Parathyroid adenoma (tissue), 2 donors: ENCODE measurements at regions not wholly inside any gene's neighbourhood (a gene's known extent, or its start where the extent isn't known, plus 50 kb on each side); places are given as distances from the start of the nearest gene placed in this dataset.

Source experiments
- H2AFZ ChIP-seq: fragments of 300-600 bp; sonication (generic); one replicate; pipeline ENCODE4 v1.7.0; 2017; ENCODE audit warnings: antibody characterized with exemption, mild to moderate bottlenecking
- H3K27ac ChIP-seq: fragments of 300-600 bp; sonication (generic); one replicate; pipeline ENCODE4 v1.7.0; 2017
- H3K27me3 ChIP-seq: fragments of 300-600 bp; sonication (generic); one replicate; pipeline ENCODE4 v1.7.0; 2017; ENCODE audit warnings: low read length; ENCODE audit not compliant: control insufficient read depth, insufficient read depth
- H3K36me3 ChIP-seq: fragments of 300-600 bp; sonication (generic); one replicate; pipeline ENCODE4 v1.7.0; 2017; ENCODE audit warnings: low read length; ENCODE audit not compliant: control insufficient read depth, insufficient read depth
- H3K4me1 ChIP-seq: fragments of 300-600 bp; sonication (generic); one replicate; pipeline ENCODE4 v1.7.0; 2017; ENCODE audit warnings: control low read depth
- H3K4me2 ChIP-seq: fragments of 300-600 bp; sonication (generic); one replicate; pipeline ENCODE4 v1.7.0; 2017; ENCODE audit warnings: low read length
- H3K4me3 ChIP-seq: fragments of 300-600 bp; sonication (generic); one replicate; pipeline ENCODE4 v1.7.0; 2017; ENCODE audit warnings: low read depth, low read length
- H3K79me2 ChIP-seq: fragments of 300-600 bp; sonication (generic); one replicate; pipeline ENCODE4 v1.7.0; 2017; ENCODE audit warnings: control low read depth
- H3K9ac ChIP-seq: fragments of 300-600 bp; sonication (generic); one replicate; pipeline ENCODE4 v1.7.0; 2017; ENCODE audit warnings: mild to moderate bottlenecking
- H3K9me3 ChIP-seq: fragments of 300-600 bp; sonication (generic); one replicate; pipeline ENCODE4 v1.7.0; 2017; ENCODE audit warnings: low read length; ENCODE audit not compliant: control insufficient read depth
- CTCF ChIP-seq: fragments of 300-600 bp; sonication (generic); IDR thresholded peaks from one replicate; pipeline ENCODE4 v1.7.0; 2017; ENCODE audit warnings: antibody characterized with exemption, mild to moderate bottlenecking
- donor health status: primary hyperparathyroidism.

GRCh38 chr18:24975496-24976372 lies 376.2 kb downstream of the ZNF521 start:
- Histone ChIP-seq H3K9ac (no peak overlapping the region), H3K79me2 (no peaks in the 10 kb centered on the region), H3K4me1 (no peaks in the 10 kb centered on the region), H3K27ac (no peak overlapping the region), H3K27me3 (no peaks in the 10 kb centered on the region), H3K4me3 (no peak overlapping the region), H2AFZ (no peak overlapping the region), H3K9me3 (no peaks in the 10 kb centered on the region), H3K4me2 (no peak overlapping the region), H3K36me3 (no peaks in the 10 kb centered on the region)
- no peak for TF ChIP-seq CTCF

- no peak overlapping the region for H3K9ac ChIP-seq
Observed at GRCh38 chr18:24976502-24976901, 375.5 kb downstream of the ZNF521 start.

GRCh38 chr18:24979235-24979634 lies 372.7 kb downstream of the ZNF521 start:
- no peak for TF ChIP-seq CTCF

More at GRCh38 chr18:24976502-24976901, 375.5 kb downstream of the ZNF521 start:
- H3K27ac ChIP-seq = no peak overlapping the region
- H3K4me1 ChIP-seq = no peaks in the 10 kb centered on the region
- no peaks in the 10 kb centered on the region for H3K9me3 ChIP-seq
- no peak overlapping the region for H3K4me3 ChIP-seq
- no peak overlapping the region for H3K4me2 ChIP-seq
- no peak overlapping the region for H2AFZ ChIP-seq
- H3K79me2 ChIP-seq = no peaks in the 10 kb centered on the region
- no peaks in the 10 kb centered on the region for H3K27me3 ChIP-seq
- H3K36me3 ChIP-seq = no peaks in the 10 kb centered on the region
- TF ChIP-seq CTCF = no peak

GRCh38 chr18:24982831-24983230 lies 369.1 kb downstream of the ZNF521 start:
- Histone ChIP-seq H2AFZ (no peak overlapping the region), H3K36me3 (no peaks in the 10 kb centered on the region), H3K4me3 (no peak overlapping the region), H3K4me1 (no peaks in the 10 kb centered on the region), H3K27me3 (no peaks in the 10 kb centered on the region), H3K79me2 (no peaks in the 10 kb centered on the region), H3K9ac (no peak overlapping the region), H3K27ac (no peak overlapping the region), H3K9me3 (no peaks in the 10 kb centered on the region), H3K4me2 (no peak overlapping the region)
- no peak for TF ChIP-seq CTCF

More at GRCh38 chr18:24979235-24979634, 372.7 kb downstream of the ZNF521 start:
- H3K27me3 ChIP-seq = no peaks in the 10 kb centered on the region
- no peak overlapping the region for H2AFZ ChIP-seq
- H3K36me3 ChIP-seq = no peaks in the 10 kb centered on the region
- no peak overlapping the region for H3K9ac ChIP-seq
- no peaks in the 10 kb centered on the region for H3K4me1 ChIP-seq
- no peak overlapping the region for H3K27ac ChIP-seq
- no peaks in the 10 kb centered on the region for H3K79me2 ChIP-seq
- H3K4me3 ChIP-seq = no peak overlapping the region
- H3K4me2 ChIP-seq = no peak overlapping the region
- H3K9me3 ChIP-seq = no peaks in the 10 kb centered on the region
